WTC11 (cell line): ENCODE measurements at regions not wholly inside any gene's neighbourhood (a gene's known extent, or its start where the extent isn't known, plus 50 kb on each side); places are given as distances from the start of the nearest gene placed in this dataset.

Experiments used
- ATF1 ChIP-seq: sonication (generic); formaldehyde crosslinking; IDR thresholded peaks from 2 replicates; pipeline ENCODE4 v1.8.1; 2023; ENCODE audit warnings: mild to moderate bottlenecking, moderate library complexity, missing genetic modification reagents
- CBFB ChIP-seq: sonication (generic); formaldehyde crosslinking; IDR thresholded peaks from 2 replicates; pipeline ENCODE4 v1.8.1; 2022; ENCODE audit warnings: mild to moderate bottlenecking, low read depth, missing genetic modification reagents
- CREB1 ChIP-seq: sonication (generic); formaldehyde crosslinking; IDR thresholded peaks from 2 replicates; pipeline ENCODE4 v1.8.0; 2023; ENCODE audit warnings: mild to moderate bottlenecking, missing genetic modification reagents
- FOXK1 ChIP-seq: sonication (generic); formaldehyde crosslinking; IDR thresholded peaks from 2 replicates; pipeline ENCODE4 v1.8.0; 2022; ENCODE audit warnings: mild to moderate bottlenecking, moderate library complexity, missing genetic modification reagents
- JUN ChIP-seq: sonication (generic); formaldehyde crosslinking; IDR thresholded peaks from 2 replicates; pipeline ENCODE4 v1.8.0; 2023; ENCODE audit warnings: mild to moderate bottlenecking, missing genetic modification reagents
- MXD4 ChIP-seq: fragments of 250-450 bp; sonication (Bioruptor Pico); IDR thresholded peaks from 2 replicates; pipeline ENCODE4 v1.8.0; 2021; ENCODE audit warnings: mild to moderate bottlenecking, moderate library complexity, borderline replicate concordance
- NR1H2 ChIP-seq: sonication (generic); formaldehyde crosslinking; IDR thresholded peaks from 2 replicates; pipeline ENCODE4 v1.9.0; 2021; ENCODE audit warnings: mild to moderate bottlenecking, moderate library complexity, missing genetic modification reagents
- TF ChIP-seq, protein P1 (sequence below): fragments of 200-600 bp; IDR thresholded peaks from 2 replicates; pipeline ENCODE4 v1.8.0; 2022; ENCODE audit warnings: antibody characterized with exemption
- TF ChIP-seq, protein P2 (sequence below): sonication (generic); formaldehyde crosslinking; conservative IDR thresholded peaks from 2 replicates; pipeline ENCODE4 v1.8.1; 2022; ENCODE audit warnings: mild to moderate bottlenecking, missing genetic modification reagents

DNA sequence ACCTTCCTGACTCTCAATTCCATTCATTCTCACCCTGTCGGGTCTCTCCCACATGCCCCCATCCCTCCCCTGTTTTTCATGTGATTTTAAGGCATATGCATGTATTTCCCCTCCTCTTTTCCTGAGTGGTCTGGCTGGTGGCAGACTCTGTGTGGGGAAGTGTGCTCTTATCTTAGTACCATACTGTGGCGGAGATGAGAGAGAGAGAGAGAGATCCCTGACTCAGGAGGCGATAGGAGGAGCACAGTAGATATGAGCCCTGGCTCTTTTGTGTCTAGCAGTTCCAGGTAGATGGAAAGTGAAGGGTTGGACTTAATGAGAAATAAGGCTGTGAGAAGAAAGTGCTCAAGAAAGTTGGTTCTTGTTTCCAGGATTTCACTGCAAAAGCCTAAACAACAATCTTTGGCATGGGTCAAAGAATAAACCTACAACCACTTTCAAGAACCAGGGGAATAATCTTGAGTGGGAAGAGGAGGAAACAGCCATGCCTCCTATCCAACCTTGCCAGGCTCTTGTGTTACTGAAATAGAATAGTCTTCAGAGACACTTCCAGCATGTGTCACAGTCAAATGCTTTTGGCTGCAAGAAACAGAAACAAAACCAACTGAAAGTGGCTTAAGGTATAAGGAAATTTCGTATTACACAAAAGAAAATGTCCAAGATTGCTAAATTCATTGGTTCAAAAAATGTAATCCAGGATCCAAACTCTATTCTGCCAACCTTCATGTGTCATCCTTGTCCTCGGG lies 123.8 kb upstream of the MYLIP start:
- TF ChIP-seq, protein P1, sequence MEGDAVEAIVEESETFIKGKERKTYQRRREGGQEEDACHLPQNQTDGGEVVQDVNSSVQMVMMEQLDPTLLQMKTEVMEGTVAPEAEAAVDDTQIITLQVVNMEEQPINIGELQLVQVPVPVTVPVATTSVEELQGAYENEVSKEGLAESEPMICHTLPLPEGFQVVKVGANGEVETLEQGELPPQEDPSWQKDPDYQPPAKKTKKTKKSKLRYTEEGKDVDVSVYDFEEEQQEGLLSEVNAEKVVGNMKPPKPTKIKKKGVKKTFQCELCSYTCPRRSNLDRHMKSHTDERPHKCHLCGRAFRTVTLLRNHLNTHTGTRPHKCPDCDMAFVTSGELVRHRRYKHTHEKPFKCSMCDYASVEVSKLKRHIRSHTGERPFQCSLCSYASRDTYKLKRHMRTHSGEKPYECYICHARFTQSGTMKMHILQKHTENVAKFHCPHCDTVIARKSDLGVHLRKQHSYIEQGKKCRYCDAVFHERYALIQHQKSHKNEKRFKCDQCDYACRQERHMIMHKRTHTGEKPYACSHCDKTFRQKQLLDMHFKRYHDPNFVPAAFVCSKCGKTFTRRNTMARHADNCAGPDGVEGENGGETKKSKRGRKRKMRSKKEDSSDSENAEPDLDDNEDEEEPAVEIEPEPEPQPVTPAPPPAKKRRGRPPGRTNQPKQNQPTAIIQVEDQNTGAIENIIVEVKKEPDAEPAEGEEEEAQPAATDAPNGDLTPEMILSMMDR = no peak
- TF ChIP-seq NR1H2 (CRISPR knock-in tag) (no peak), MXD4 (no peak), ATF1 (no peak), JUN (no peak), FOXK1 (CRISPR knock-in tag) (no peak), CBFB (CRISPR knock-in tag) (no peak), CREB1 (CRISPR knock-in tag) (no peak)
- TF ChIP-seq, protein P2, sequence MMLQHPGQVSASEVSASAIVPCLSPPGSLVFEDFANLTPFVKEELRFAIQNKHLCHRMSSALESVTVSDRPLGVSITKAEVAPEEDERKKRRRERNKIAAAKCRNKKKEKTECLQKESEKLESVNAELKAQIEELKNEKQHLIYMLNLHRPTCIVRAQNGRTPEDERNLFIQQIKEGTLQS = no peak
